ENCODE measurements at regions not wholly inside any gene's neighbourhood (a gene's known extent, or its start where the extent isn't known, plus 50 kb on each side); places are given as distances from the start of the nearest gene placed in this dataset.

DNA sequence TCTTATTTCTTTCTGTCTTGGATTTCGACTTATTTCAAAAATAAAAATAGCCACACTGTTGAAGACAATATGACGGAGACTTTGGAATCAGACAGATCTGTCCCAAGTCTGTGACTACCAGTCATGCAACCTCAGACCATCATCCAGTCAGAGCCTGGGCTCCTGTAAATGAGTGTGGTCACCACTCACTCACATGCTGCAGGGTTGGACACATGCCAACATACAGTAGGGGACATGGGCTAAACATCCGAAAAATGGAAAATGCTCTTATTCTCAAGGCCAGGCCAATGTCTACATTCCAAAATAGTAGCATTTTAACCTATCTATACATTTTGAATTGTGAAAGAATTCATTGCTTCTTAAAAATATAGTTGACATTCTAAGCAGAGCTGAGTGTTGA is 75.5 kb upstream of the EDNRB start:
- H3K4me3 ChIP-seq (ENCODE audit: low read length), result no peak overlapping the region

DNA sequence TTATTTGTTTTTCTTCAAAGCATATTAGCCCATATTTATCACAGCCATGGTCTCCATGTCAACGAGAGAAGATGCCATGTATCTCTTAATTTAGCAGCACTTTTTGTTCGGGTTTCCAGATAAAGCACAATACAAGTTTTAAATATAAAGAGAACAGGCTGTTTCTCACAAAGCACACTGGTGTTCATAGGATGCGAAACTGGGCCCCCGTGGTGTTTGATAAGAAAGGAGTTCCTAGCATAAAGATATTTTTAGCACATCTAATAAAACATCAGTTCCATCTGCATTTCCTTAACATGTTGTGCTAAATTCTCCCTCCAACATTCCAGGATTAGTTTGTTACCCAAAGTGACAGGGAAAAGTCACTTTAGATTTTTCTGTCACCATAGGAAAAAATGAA is 72.4 kb upstream of the EDNRB start:
- H3K4me3 ChIP-seq (ENCODE audit: low read length), result no peak overlapping the region
- DNase-seq (ENCODE audit: low read depth, low spot score), result no peak

More for the DNA sequence above, 75.5 kb upstream of the EDNRB start:
- DNase-seq (ENCODE audit: low read depth, low spot score), result no peak

DNA sequence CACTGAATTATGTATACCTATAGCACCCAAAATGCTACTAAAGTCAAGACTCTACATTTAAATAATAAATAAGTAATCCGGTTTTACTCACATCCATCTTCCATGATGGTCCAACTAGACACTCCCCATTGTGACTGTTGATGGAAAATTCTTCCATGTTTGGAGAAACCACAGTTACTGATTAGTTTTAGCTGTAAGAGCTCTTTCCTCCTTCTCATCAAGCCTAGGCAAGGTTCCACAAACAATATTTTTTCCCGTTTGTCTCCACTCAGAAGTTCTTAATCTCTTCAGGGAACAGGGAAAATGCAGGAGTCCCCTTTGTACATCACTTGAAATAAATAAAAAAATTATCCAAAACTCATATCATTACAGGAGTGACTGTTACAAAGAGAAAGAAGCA is 70.7 kb upstream of the EDNRB start:
- DNase-seq (ENCODE audit: low read depth, low spot score), result no peak
- H3K4me3 ChIP-seq (ENCODE audit: low read length), result no peak overlapping the region

DNA sequence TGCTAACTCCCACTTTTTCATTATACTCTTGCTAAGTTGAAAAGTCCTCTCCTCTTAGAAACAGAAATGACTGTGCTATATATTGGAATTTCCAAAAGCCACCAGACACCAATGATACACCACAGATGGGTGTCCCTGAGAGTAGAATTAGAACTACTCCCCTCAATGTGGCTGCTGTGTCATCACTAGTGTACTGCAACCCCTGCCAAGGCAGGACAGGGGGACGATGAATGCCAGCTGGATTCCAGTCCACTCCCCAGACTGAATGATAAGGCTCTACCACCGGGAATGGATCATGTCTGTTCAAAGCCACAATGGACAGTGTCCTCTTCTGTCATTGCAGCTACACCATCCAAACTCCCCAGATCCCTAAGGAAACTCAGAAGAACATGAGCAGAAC is 69.7 kb upstream of the EDNRB start:
- DNase-seq (ENCODE audit: low read depth, low spot score), result no peak

DNA sequence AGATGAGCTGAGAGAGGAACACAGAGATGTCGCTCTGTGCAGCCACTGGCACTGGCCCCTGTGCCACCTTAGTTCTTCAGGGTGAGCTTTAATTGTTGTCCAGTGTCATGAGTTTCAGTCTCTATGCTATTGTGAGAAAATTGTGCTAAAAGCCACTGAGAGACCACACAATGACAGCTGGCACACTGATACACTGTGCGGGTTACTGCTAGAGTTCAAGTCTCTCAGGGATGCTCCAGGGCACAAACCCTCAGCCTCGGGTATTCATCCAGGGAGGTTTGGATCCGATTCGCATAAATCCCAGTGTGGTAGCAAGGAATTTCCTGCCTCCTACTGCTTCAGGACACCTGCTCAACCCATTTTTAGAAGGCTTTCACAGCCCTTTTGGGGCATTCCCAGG is 68.1 kb upstream of the EDNRB start:
- no peak for DNase-seq (ENCODE audit: low read depth, low spot score)

More for the DNA sequence above, 69.7 kb upstream of the EDNRB start:
- H3K4me3 ChIP-seq (ENCODE audit: low read length), result no peak overlapping the region

DNA sequence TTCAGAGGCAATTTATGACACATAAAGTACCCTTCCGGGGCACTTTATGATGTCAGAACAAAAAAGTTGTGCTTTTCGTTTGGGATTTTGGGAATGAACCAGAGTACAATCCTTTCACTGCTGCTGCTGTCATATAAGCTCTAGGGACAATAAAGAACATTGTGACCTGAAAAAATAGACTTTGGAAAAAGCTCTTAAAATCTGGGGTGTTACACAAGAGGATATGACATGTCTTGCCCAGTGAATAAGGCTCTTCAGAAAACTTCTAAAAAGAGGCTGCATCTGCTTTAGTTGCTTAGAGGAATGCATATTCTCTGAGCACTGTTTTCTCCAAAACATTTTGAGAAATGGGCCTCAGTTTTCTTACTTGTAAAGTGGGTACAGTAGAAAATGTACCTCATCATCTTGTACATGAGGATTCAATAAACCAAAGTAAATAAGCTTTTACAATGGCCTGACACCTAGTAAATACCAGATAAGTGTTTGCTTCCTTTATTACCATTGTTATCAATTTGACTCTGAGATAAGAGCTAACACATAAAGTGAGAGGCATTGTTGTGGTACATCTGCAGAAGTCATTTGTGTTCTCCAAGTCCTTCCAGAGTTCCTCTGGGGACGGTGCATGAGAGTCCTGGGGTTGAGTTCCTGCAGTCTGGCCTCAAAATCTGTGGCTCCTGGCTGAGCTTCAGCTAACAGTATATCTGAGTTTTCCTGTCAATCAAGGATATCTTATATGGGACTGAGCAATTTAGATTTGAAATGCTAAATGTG is 67.4 kb upstream of the EDNRB start:
- no peak for DNase-seq (ENCODE audit: low read depth, low spot score)
- H3K4me3 ChIP-seq (ENCODE audit: low read length), result no peak overlapping the region

More for the DNA sequence above, 68.1 kb upstream of the EDNRB start:
- H3K4me3 ChIP-seq (ENCODE audit: low read length), result no peak overlapping the region

DNA sequence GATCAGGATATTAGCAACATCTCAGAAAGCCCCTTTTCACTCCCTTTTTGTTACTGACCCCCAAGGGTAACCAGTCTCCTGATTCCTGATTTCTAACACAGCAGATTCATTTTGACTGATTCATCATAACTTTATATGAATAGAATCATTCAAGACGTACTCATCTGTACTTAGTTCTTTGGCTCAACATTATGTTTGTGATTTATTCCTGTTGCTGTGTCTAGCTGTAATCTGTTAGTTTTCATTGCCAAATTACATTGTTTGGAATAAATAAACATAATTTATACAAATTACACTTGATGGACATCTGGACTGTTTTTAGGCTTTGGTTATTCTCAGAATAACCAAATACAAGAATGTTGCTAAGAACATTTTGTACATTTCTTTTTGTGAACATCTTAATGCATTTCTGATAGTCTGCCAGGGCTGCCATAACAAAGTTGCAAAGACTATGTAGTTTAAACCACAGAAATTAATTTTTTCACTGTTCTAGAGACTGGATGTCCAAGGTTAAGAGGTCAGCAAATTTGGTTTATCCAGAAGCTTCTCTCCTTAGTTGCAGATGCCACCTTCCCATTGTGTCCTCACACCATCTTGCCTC is 62.8 kb upstream of the EDNRB start:
- no peak overlapping the region for H3K4me3 ChIP-seq (ENCODE audit: low read length)
- no peak for DNase-seq (ENCODE audit: low read depth, low spot score)

DNA sequence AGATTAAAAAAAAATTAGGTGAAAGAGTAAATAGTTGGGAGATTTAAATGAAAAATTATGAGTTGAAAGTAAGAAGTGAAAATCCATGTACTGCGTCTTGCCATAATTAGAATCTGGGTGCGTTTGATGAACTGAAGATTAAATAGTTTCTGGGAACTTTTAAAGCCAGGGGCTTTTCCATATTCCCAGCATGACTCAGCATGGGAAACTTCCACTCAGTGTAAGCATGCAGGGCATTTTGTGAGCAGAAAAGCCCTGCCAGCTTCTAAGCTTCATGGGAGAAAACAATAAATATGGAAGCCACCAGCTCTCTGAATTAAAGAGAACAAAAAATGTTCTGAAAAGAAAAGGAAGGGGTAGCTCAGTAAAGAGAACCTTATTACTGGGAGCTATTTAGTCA is 62.0 kb upstream of the EDNRB start:
- no peak overlapping the region for H3K4me3 ChIP-seq (ENCODE audit: low read length)
- DNase-seq (ENCODE audit: low read depth, low spot score), result no peak

DNA sequence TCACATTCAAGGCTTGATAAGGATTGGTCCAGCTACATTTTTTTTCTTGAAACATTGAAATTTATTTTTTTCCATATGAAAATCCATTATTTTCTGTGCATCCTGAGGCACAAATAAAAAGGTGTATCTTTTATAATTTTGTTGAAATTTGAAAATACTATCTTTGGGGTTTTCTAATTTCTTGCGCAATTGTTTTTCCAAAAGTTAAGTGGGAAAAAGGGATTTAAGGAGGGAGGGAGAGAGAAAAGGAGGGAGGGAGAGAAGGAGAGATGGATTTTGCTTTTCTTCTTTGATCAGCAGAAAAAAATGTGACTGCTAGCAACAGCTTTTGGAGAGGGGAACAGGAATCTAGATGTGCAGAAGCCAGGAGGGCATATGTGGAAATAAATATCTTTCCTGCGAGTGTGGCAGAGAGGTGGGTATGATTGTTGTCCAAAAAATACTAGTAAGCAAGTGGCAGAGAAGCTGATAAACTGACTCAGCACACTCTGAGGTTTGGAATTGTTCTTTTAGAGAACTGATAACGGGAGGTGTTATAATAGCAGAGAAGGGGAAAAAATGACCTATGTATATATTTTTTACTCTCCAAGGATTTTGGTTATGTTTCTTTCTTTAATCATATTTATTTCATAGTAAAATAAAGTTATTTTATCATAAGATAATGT is 61.2 kb upstream of the EDNRB start:
- DNase-seq (ENCODE audit: low read depth, low spot score), result no peak
- H3K4me3 ChIP-seq (ENCODE audit: low read length), result no peak overlapping the region

DNA sequence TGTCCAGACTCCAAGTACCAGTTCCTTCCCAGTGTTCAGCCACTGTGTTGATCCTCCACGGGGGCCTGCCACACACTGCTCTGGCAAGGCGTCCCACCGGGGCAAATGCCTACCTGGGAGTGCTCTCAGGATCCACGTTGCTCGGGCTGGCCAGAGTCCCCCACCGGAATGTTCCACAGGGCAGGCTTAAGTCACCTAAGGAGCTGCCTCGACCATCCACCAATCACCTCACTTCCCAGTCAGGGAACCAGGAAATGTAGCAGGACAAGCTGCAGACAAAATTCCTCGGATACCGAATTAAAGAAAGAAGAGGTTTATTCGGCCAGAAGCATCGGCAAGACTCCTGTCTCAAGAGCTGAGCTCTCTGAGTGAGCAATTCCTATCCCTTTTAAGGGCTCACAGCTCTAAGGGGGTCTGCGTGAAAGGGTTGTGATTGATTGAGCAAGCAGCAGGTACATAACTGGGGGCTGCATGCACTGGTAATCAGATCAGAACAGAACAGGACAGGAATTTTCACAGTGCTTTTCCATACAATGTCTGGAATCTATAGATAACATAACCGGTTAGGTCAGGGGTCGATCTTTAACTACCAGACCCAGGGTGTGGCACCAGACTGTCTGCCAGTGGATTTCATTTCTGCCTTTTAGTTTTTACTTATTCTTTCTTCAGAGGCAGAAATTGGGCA is 56.9 kb upstream of the EDNRB start:
- H3K4me3 ChIP-seq (ENCODE audit: low read length), result no peak overlapping the region
- DNase-seq (ENCODE audit: low read depth, low spot score), result no peak

DNA sequence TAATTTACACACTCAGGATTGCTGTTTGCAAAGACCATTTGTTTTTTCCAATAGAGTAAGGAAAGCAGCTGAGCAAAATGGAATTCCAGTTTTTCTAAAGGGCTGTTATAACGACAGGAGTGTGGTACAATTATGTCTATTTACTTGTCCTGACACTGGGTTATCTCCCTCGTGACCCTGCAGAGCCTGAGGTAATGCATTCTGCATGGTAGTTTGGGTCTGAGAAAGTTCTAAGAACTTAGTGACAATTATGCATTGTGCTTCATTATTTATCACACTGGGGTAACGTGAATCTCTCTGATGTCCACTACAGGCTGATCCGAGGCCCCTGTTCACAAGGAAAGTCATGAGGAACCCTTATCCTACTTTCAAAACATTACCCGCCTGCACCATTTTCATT is 50.7 kb upstream of the EDNRB start:
- H3K4me3 ChIP-seq (ENCODE audit: low read length), result no peak overlapping the region
- no peak for DNase-seq (ENCODE audit: low read depth, low spot score)

All from Jurkat, Clone E6-1 (cell line).